ELR (cell line): ENCODE measurements at regions not wholly inside any gene's neighbourhood (a gene's known extent, or its start where the extent isn't known, plus 50 kb on each side); places are given as distances from the start of the nearest gene placed in this dataset.
"Not testable (repeated sequence)": the region's sequence is repeated elsewhere in the genome, so short reads cannot be mapped to it uniquely, and the experiment has no call there.

Source experiments
- DNase-seq: peaks from one replicate; pipeline ENCODE4 v3.0.0-alpha.2; 2015; ENCODE audit warnings: low read depth

GRCh38 chr11:81420668-81421250, 1312.9 kb downstream of the FAM181B start:
- DNase-seq = no peak

- no peak for DNase-seq
These were observed 1336.3 kb downstream of the FAM181B start for GRCh38 chr11:81397316-81397715.

GRCh38 chr11:81394311-81394710, 1339.4 kb downstream of the FAM181B start:
- DNase-seq = no peak

GRCh38 chr11:81388326-81388725, 1345.3 kb downstream of the FAM181B start:
- DNase-seq = no peak

- no peak for DNase-seq
These were observed 1353.3 kb downstream of the FAM181B start for GRCh38 chr11:81380395-81380794.

GRCh38 chr11:81377418-81377817, 1356.2 kb downstream of the FAM181B start:
- DNase-seq = no peak

- no peak for DNase-seq
These were observed 1359.7 kb downstream of the FAM181B start for GRCh38 chr11:81373986-81374385.

GRCh38 chr11:81368192-81368591, 1365.5 kb downstream of the FAM181B start:
- DNase-seq = no peak

- DNase-seq = no peak
These were observed 1368.2 kb downstream of the FAM181B start for GRCh38 chr11:81365496-81365895.

GRCh38 chr11:81359476-81359875, 1374.2 kb downstream of the FAM181B start:
- DNase-seq = no peak

GRCh38 chr11:81345609-81346008, 1388.1 kb downstream of the FAM181B start:
- no peak for DNase-seq

- no peak for DNase-seq
These were observed 1390.7 kb downstream of the FAM181B start for GRCh38 chr11:81342966-81343365.

GRCh38 chr11:81340225-81340624, 1393.4 kb downstream of the FAM181B start:
- DNase-seq = no peak

- no peak for DNase-seq
These were observed 1394.1 kb downstream of the FAM181B start for GRCh38 chr11:81339521-81339920.

- no peak for DNase-seq
These were observed 1395.9 kb downstream of the FAM181B start for GRCh38 chr11:81337756-81338155.

- DNase-seq = no peak
These were observed 1401.4 kb downstream of the FAM181B start for GRCh38 chr11:81332276-81332675.

- DNase-seq = no peak
These were observed 1401.9 kb downstream of the FAM181B start for GRCh38 chr11:81331611-81332235.

- no peak for DNase-seq
These were observed 1402.6 kb downstream of the FAM181B start for GRCh38 chr11:81331088-81331487.

- no peak for DNase-seq
These were observed 1430.5 kb downstream of the FAM181B start for GRCh38 chr11:81303038-81303664.

- no peak for DNase-seq
These were observed 1432.4 kb downstream of the FAM181B start for GRCh38 chr11:81301166-81301830.

GRCh38 chr11:81286959-81287358, 1446.7 kb downstream of the FAM181B start:
- no peak for DNase-seq

- no peak for DNase-seq
These were observed 1447.1 kb downstream of the FAM181B start for GRCh38 chr11:81286550-81286949.

GRCh38 chr11:81280228-81280627, 1453.4 kb downstream of the FAM181B start:
- DNase-seq = not testable (repeated sequence)
